ENCODE measurements at regions not wholly inside any gene's neighbourhood (a gene's known extent, or its start where the extent isn't known, plus 50 kb on each side); places are given as distances from the start of the nearest gene placed in this dataset.

- ChIA-PET POLR2A (no interaction called here), CTCF (no interaction called here)
- no peak overlapping the region for H3K27ac Mint-ChIP-seq
- no peaks in the 10 kb centered on the region for H3K36me3 Mint-ChIP-seq (ENCODE audit: low read depth)
- H3K4me3 Mint-ChIP-seq = no peak overlapping the region
- no peaks in the 10 kb centered on the region for H3K4me1 Mint-ChIP-seq (ENCODE audit: low read depth)
- intact Hi-C loops (cut with micrococcal nuclease) = no loop called here
- no peaks in the 10 kb centered on the region for H3K27me3 Mint-ChIP-seq
- ATAC-seq = no peak
- no peak for TF ChIP-seq CTCF (IDR thresholded peaks at IDR 0.05)
- peaks cover 4% of the 10 kb centered on the region for H3K9me3 Mint-ChIP-seq
- no peak for DNase-seq
Observed at GRCh38 chrX:96621811-96622210, 62.8 kb upstream of the DIAPH2 start.

Data from activated CD8-positive, alpha-beta T cell treated with anti-CD3 and anti-CD28 coated beads for 36 hours (primary cell).